CD4-positive, alpha-beta T cell (primary cell): ENCODE measurements at regions not wholly inside any gene's neighbourhood (a gene's known extent, or its start where the extent isn't known, plus 50 kb on each side); places are given as distances from the start of the nearest gene placed in this dataset.

Source experiments
- ATAC-seq: fragments of 200-7000 bp; cut with Tn5 transposase; one replicate; pipeline ENCODE4 v1.10.0; 2022; ENCODE audit warnings: mild to moderate bottlenecking; ENCODE audit not compliant: poor library complexity
- CTCF ChIA-PET: fragments of 350-600 bp; sonication (Branson Sonifier 250); formaldehyde crosslinking; loops from one replicate; lab custom pipeline; 2021; ENCODE audit warnings: antibody characterized with exemption, inconsistent platforms; lab: Charles Lee
- POLR2A ChIA-PET: fragments of 350-600 bp; sonication (Branson Sonifier 250); formaldehyde crosslinking; loops from one replicate; lab custom pipeline; 2021; ENCODE audit warnings: antibody characterized with exemption, inconsistent platforms; lab: Charles Lee
- DNase-seq, 14 experiments: peaks; one replicate each; pipeline ENCODE4 v3.0.0-alpha.2; 2013 to 2020; ENCODE audit warnings: mixed read lengths in 2 of 14
- H3K27ac ChIP-seq, 2 donors: one replicate each; pipeline versions ENCODE4 v1.5.1 to v1.7.0; 2013; ENCODE audit warnings: low read length in 2 of 2, low read depth in 1 of 2, mild to moderate bottlenecking in 1 of 2
- H3K27me3 ChIP-seq, 2 experiments: 1 replicate in 1 of 2; 2 replicates in 1 of 2; pipeline versions ENCODE4 v1.6.1 to v1.7.0; 2013; ENCODE audit warnings: low read length in 2 of 2, control low read depth in 1 of 2, mild to moderate bottlenecking in 1 of 2, moderate library complexity in 1 of 2; ENCODE audit not compliant: insufficient read depth in 2 of 2, control insufficient read depth in 1 of 2
- H3K36me3 ChIP-seq: one replicate; pipeline ENCODE4 v1.6.1; 2013; ENCODE audit warnings: low read length, control low read depth; ENCODE audit not compliant: insufficient read depth
- H3K4me1 ChIP-seq: one replicate; pipeline ENCODE4 v1.6.1; 2013; ENCODE audit warnings: low read length, control low read depth; ENCODE audit not compliant: insufficient read depth
- H3K4me3 ChIP-seq: one replicate; pipeline ENCODE4 v1.5.1; 2013; ENCODE audit warnings: mild to moderate bottlenecking, low read length, moderate library complexity
- H3K9me3 ChIP-seq, 2 experiments: 1 replicate in 1 of 2; 2 replicates in 1 of 2; pipeline versions ENCODE4 v1.6.1 to v1.7.0; 2013; ENCODE audit warnings: low read length in 2 of 2, mild to moderate bottlenecking in 2 of 2, control low read depth in 1 of 2, moderate library complexity in 1 of 2; ENCODE audit not compliant: control insufficient read depth in 1 of 2, insufficient read depth in 1 of 2
- H3K27ac Mint-ChIP-seq: one replicate; pipeline ENCODE4 v1.8.0; 2020; ENCODE audit warnings: mixed read lengths
- H3K27me3 Mint-ChIP-seq: one replicate; pipeline ENCODE4 v1.8.0; 2021; ENCODE audit warnings: mixed read lengths
- H3K36me3 Mint-ChIP-seq: one replicate; pipeline ENCODE4 v1.8.0; 2021; ENCODE audit warnings: low read depth, mixed read lengths
- H3K4me1 Mint-ChIP-seq: one replicate; pipeline ENCODE4 v1.8.0; 2021; ENCODE audit warnings: low read depth, mixed read lengths
- H3K4me3 Mint-ChIP-seq: one replicate; pipeline ENCODE4 v1.8.0; 2020; ENCODE audit warnings: mild to moderate bottlenecking, mixed read lengths
- H3K9me3 Mint-ChIP-seq: one replicate; pipeline ENCODE4 v1.8.0; 2020; ENCODE audit warnings: mixed read lengths
- CTCF ChIP-seq: fragments of 200-600 bp; IDR thresholded peaks from one replicate; pipeline ENCODE4 v1.8.0; 2022; ENCODE audit warnings: antibody characterized with exemption, mild to moderate bottlenecking
- intact Hi-C, 2 experiments: fragments of 100-400 bp; cut with DNase I in 1 of 2; cut with micrococcal nuclease in 1 of 2; formaldehyde crosslinking; loops; one replicate each; pipeline versions ENCODE4 v1.15.1 to v1.9.0; 2023 to 2025; cut with DNase I, micrococcal nuclease

- Mint-ChIP-seq H3K9me3 (no peaks in the 10 kb centered on the region), H3K36me3 (no peaks in the 10 kb centered on the region), H3K27ac (no peak overlapping the region), H3K4me1 (no peaks in the 10 kb centered on the region), H3K4me3 (no peak overlapping the region), H3K27me3 (no peaks in the 10 kb centered on the region)
- no peaks in the 10 kb centered on the region for H3K36me3 ChIP-seq
- no peak for DNase-seq
- POLR2A ChIA-PET = no interaction called here
- H3K27ac ChIP-seq = no peak overlapping the region
- H3K4me3 ChIP-seq = no peak overlapping the region
- intact Hi-C loops = no loop called here
- no peaks in the 10 kb centered on the region for H3K9me3 ChIP-seq
- H3K4me1 ChIP-seq = no peaks in the 10 kb centered on the region
- no peaks in the 10 kb centered on the region for H3K27me3 ChIP-seq
- TF ChIP-seq CTCF = no peak
- CTCF ChIA-PET = no interaction called here
- ATAC-seq = no peak
Measured at GRCh38 chr3:186467969-186468368, 76.2 kb downstream of the CRYGS start.

GRCh38 chr3:186466391-186466974, 77.7 kb downstream of the CRYGS start:
- Histone ChIP-seq H3K36me3 (no peaks in the 10 kb centered on the region), H3K9me3 (no peaks in the 10 kb centered on the region), H3K27me3 (no peaks in the 10 kb centered on the region), H3K27ac (no peak overlapping the region), H3K4me3 (no peak overlapping the region), H3K4me1 (no peaks in the 10 kb centered on the region)
- ChIA-PET CTCF (no interaction called here), POLR2A (no interaction called here)
- no peak for TF ChIP-seq CTCF
- no peaks in the 10 kb centered on the region for H3K9me3 Mint-ChIP-seq
- H3K27ac Mint-ChIP-seq = no peak overlapping the region
- H3K4me3 Mint-ChIP-seq = no peak overlapping the region
- no peaks in the 10 kb centered on the region for H3K36me3 Mint-ChIP-seq
- H3K4me1 Mint-ChIP-seq = no peaks in the 10 kb centered on the region
- intact Hi-C loops = no loop called here
- H3K27me3 Mint-ChIP-seq = no peaks in the 10 kb centered on the region
- DNase-seq (no peak), ATAC-seq (no peak)

- no peaks in the 10 kb centered on the region for H3K36me3 Mint-ChIP-seq
- H3K27ac ChIP-seq = no peak overlapping the region
- H3K9me3 Mint-ChIP-seq = no peaks in the 10 kb centered on the region
- TF ChIP-seq CTCF = no peak
- no peaks in the 10 kb centered on the region for H3K9me3 ChIP-seq
- no peaks in the 10 kb centered on the region for H3K4me1 Mint-ChIP-seq
- H3K4me3 Mint-ChIP-seq = no peak overlapping the region
- POLR2A ChIA-PET = no interaction called here
- no peak for ATAC-seq
- no peaks in the 10 kb centered on the region for H3K4me1 ChIP-seq
- CTCF ChIA-PET = no interaction called here
- H3K27me3 Mint-ChIP-seq = no peaks in the 10 kb centered on the region
- no peak overlapping the region for H3K27ac Mint-ChIP-seq
- no peaks in the 10 kb centered on the region for H3K36me3 ChIP-seq
- H3K4me3 ChIP-seq = no peak overlapping the region
- no peaks in the 10 kb centered on the region for H3K27me3 ChIP-seq
- DNase-seq = no peak
- intact Hi-C loops = no loop called here
Measured at GRCh38 chr3:186465508-186465907, 78.7 kb downstream of the CRYGS start.
